ENCODE measurements at regions not wholly inside any gene's neighbourhood (a gene's known extent, or its start where the extent isn't known, plus 50 kb on each side); places are given as distances from the start of the nearest gene placed in this dataset.

- no peaks in the 10 kb centered on the region for H3K79me2 ChIP-seq (ENCODE audit: insufficient read depth, low read length)
- H3K4me3 ChIP-seq (ENCODE audit: insufficient read depth, low read depth, low read length): no peak overlapping the region
- H4K20me1 ChIP-seq (ENCODE audit: insufficient read depth, low read length): no peaks in the 10 kb centered on the region
- DNase-seq (ENCODE audit: low read depth) (no peak), FAIRE-seq (no peak)
- no peak overlapping the region for H3K27ac Mint-ChIP-seq (ENCODE audit: unreplicated experiment)
- H3K36me3 Mint-ChIP-seq (ENCODE audit: low read depth, unreplicated experiment): no peaks in the 10 kb centered on the region
- no peak overlapping the region for H3K4me3 Mint-ChIP-seq (ENCODE audit: unreplicated experiment)
- H2AFZ ChIP-seq (ENCODE audit: low read depth, low read length): no peak overlapping the region
- H3K27me3 ChIP-seq (ENCODE audit: insufficient read depth, low read length): no peaks in the 10 kb centered on the region
- H3K4me1 ChIP-seq (ENCODE audit: insufficient read depth, low read length): peaks cover 26% of the 10 kb centered on the region
- H3K27me3 Mint-ChIP-seq (ENCODE audit: low read depth, unreplicated experiment): peaks cover 10% of the 10 kb centered on the region
- TF ChIP-seq CTCF (IDR thresholded peaks at IDR 0.05; ENCODE audit: insufficient read depth, low read depth, low read length): no peak
- TF ChIP-seq EZH2 (IDR thresholded peaks at IDR 0.05; ENCODE audit: insufficient read depth, low read length): no peak
- H3K36me3 ChIP-seq (ENCODE audit: insufficient read depth, low read length): no peaks in the 10 kb centered on the region
- no peak overlapping the region for H3K4me2 ChIP-seq (ENCODE audit: low read length)
- H3K4me1 Mint-ChIP-seq (ENCODE audit: low read depth, unreplicated experiment): peaks cover 2% of the 10 kb centered on the region
- peaks cover 4% of the 10 kb centered on the region for H3K9me3 Mint-ChIP-seq (ENCODE audit: unreplicated experiment)
- peaks cover 2% of the 10 kb centered on the region for H3K9me3 ChIP-seq (ENCODE audit: insufficient read depth, low read depth, low read length)
- no peak overlapping the region for H3K9ac ChIP-seq (ENCODE audit: low read length)
- H3K27ac ChIP-seq (ENCODE audit: low read depth, low read length): no peak overlapping the region
Observed at GRCh38 chr16:86632206-86632605, 53.9 kb downstream of the FOXL1 start.

- no peak overlapping the region for H3K4me2 ChIP-seq (ENCODE audit: low read length)
- H3K79me2 ChIP-seq (ENCODE audit: insufficient read depth, low read length): no peaks in the 10 kb centered on the region
- H3K9ac ChIP-seq (ENCODE audit: low read length): no peak overlapping the region
- no peak for TF ChIP-seq CTCF (IDR thresholded peaks at IDR 0.05; ENCODE audit: insufficient read depth, low read depth, low read length)
- TF ChIP-seq EZH2 (IDR thresholded peaks at IDR 0.05; ENCODE audit: insufficient read depth, low read length): no peak
- no peak overlapping the region for H3K27ac ChIP-seq (ENCODE audit: low read depth, low read length)
- Mint-ChIP-seq H3K36me3 (ENCODE audit: low read depth, unreplicated experiment) (no peaks in the 10 kb centered on the region), H3K27ac (ENCODE audit: unreplicated experiment) (no peak overlapping the region), H3K4me1 (ENCODE audit: low read depth, unreplicated experiment) (peaks cover 2% of the 10 kb centered on the region), H3K27me3 (ENCODE audit: low read depth, unreplicated experiment) (peaks cover 17% of the 10 kb centered on the region), H3K9me3 (ENCODE audit: unreplicated experiment) (no peaks in the 10 kb centered on the region), H3K4me3 (ENCODE audit: unreplicated experiment) (no peak overlapping the region)
- H4K20me1 ChIP-seq (ENCODE audit: insufficient read depth, low read length): no peaks in the 10 kb centered on the region
- H3K4me1 ChIP-seq (ENCODE audit: insufficient read depth, low read length): peaks cover 26% of the 10 kb centered on the region
- H3K4me3 ChIP-seq (ENCODE audit: insufficient read depth, low read depth, low read length): no peak overlapping the region
- DNase-seq (ENCODE audit: low read depth) (no peak), FAIRE-seq (no peak)
- no peaks in the 10 kb centered on the region for H3K36me3 ChIP-seq (ENCODE audit: insufficient read depth, low read length)
- no peak overlapping the region for H2AFZ ChIP-seq (ENCODE audit: low read depth, low read length)
- no peaks in the 10 kb centered on the region for H3K27me3 ChIP-seq (ENCODE audit: insufficient read depth, low read length)
- H3K9me3 ChIP-seq (ENCODE audit: insufficient read depth, low read depth, low read length): no peaks in the 10 kb centered on the region
Observed at GRCh38 chr16:86632944-86633343, 54.6 kb downstream of the FOXL1 start.

- FAIRE-seq: peak; percentile 63
Observed at GRCh38 chr16:86634292-86634691, 55.9 kb downstream of the FOXL1 start.

More at GRCh38 chr16:86634292-86634691, 55.9 kb downstream of the FOXL1 start:
- Histone ChIP-seq H3K36me3 (ENCODE audit: insufficient read depth, low read length) (no peaks in the 10 kb centered on the region), H3K9me3 (ENCODE audit: insufficient read depth, low read depth, low read length) (no peaks in the 10 kb centered on the region), H3K4me3 (ENCODE audit: insufficient read depth, low read depth, low read length) (no peak overlapping the region), H3K4me2 (ENCODE audit: low read length) (no peak overlapping the region), H4K20me1 (ENCODE audit: insufficient read depth, low read length) (no peaks in the 10 kb centered on the region), H3K79me2 (ENCODE audit: insufficient read depth, low read length) (no peaks in the 10 kb centered on the region), H3K27ac (ENCODE audit: low read depth, low read length) (no peak overlapping the region), H3K27me3 (ENCODE audit: insufficient read depth, low read length) (no peaks in the 10 kb centered on the region), H3K4me1 (ENCODE audit: insufficient read depth, low read length) (peaks cover 26% of the 10 kb centered on the region), H3K9ac (ENCODE audit: low read length) (no peak overlapping the region), H2AFZ (ENCODE audit: low read depth, low read length) (no peak overlapping the region)
- Mint-ChIP-seq H3K9me3 (ENCODE audit: unreplicated experiment) (no peaks in the 10 kb centered on the region), H3K36me3 (ENCODE audit: low read depth, unreplicated experiment) (no peaks in the 10 kb centered on the region), H3K4me1 (ENCODE audit: low read depth, unreplicated experiment) (peaks cover 2% of the 10 kb centered on the region), H3K27ac (ENCODE audit: unreplicated experiment) (no peak overlapping the region), H3K4me3 (ENCODE audit: unreplicated experiment) (no peak overlapping the region), H3K27me3 (ENCODE audit: low read depth, unreplicated experiment) (peaks cover 29% of the 10 kb centered on the region)
- TF ChIP-seq EZH2 (IDR thresholded peaks at IDR 0.05; ENCODE audit: insufficient read depth, low read length) (no peak), CTCF (IDR thresholded peaks at IDR 0.05; ENCODE audit: insufficient read depth, low read depth, low read length) (no peak)
- DNase-seq (ENCODE audit: low read depth): peak; percentile 25

Data from astrocyte (in vitro differentiated cells and primary cell).